GM19452 (cell line): ENCODE measurements at regions not wholly inside any gene's neighbourhood (a gene's known extent, or its start where the extent isn't known, plus 50 kb on each side); places are given as distances from the start of the nearest gene placed in this dataset.

ENCODE experiments used
- ATAC-seq: cut with Tn5 transposase; IDR thresholded peaks from one replicate; pipeline ENCODE4 v1.9.1; 2021; ENCODE audit not compliant: unreplicated experiment

DNA sequence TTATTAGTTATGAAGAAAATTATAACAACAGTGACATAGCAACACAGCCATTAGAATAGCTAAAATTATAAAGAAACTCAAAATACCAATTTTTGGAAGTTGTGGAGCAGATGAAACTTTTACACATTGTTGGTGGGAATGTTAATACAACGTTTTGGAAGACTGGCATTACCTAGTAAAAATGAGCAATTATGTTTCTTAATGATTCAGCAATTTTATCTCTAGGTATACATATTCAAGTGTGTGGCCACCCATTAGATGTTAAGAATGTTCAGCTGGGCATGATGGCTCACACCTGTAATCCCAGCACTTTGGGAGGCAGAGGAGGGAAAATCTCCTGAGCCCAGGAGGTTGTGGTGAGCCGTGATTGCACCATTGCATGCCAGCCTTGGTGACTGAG, 78.8 kb downstream of the INSIG2 start:
- ATAC-seq = no peak

DNA sequence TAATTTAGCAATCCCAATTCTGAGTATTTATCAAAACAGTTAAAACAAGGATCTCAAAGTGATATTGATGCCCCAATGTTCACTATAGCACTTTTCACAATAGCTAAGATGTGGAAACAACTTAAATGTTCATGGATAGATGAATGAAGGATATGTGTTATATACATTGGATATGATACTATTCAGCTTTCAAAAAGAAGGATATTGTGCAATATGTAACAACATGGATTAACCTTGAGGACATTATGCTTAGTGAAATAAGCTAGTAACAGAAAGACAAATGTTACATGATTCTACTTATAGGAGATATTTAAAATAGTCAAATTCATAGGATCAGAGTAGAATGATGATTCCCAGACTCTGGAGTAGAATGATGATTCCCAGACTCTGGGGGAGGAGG, 78.0 kb downstream of the INSIG2 start:
- no peak for ATAC-seq

DNA sequence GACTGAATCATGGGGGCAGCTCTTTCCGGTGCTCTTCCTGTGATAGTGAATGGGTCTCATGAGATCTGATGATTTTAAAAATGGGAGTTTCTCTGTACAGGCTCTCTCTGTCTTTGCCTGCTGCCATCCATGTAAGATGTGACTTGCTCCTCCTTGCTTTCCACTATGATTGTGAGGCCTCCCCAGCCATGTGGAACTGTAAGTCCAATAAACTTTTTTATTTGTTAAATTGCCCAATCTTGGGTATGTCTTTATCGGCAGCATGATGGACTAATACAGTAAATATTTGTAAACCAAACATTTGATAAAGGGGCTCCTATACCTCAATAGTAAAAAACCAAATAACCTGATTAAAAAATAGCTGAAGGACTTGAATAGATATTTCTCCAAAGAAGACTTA, 77.3 kb downstream of the INSIG2 start:
- no peak for ATAC-seq
